NCI-H146 (cell line): ENCODE measurements at regions not wholly inside any gene's neighbourhood (a gene's known extent, or its start where the extent isn't known, plus 50 kb on each side); places are given as distances from the start of the nearest gene placed in this dataset.
"Not testable (repeated sequence)": the region's sequence is repeated elsewhere in the genome, so short reads cannot be mapped to it uniquely, and the experiment has no call there.

Experiments
- DNase-seq: peaks from one replicate; lab custom pipeline; 2025; lab: John Stamatoyannopoulos, UW

DNA sequence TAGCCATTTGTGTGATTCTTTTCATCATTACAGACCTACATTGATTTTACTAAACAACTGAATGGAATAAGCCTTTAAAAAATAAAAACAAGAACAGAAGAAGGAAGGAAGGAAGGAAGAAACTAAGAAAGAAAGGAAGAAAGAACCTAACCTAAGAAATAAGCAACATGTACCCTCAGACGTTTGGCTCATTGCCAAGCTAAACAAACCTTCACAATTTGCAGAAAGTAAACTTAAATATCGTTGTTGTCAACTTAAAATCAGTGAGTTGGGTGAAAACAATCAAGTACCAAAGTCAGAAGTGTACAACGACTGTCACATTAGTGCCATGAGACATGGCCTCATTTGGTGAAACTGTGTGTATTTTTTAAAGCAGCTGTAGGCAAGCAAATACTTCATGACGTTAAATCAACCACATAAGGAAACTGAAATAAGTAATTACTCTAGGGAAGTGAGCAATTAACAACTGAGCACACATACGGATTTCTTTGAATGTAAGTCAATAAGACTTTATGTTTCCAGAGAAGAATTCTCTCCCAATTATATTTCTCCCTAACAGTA, 313.1 kb upstream of the TMPRSS15 start:
- peak; percentile 1 for DNase-seq

DNA sequence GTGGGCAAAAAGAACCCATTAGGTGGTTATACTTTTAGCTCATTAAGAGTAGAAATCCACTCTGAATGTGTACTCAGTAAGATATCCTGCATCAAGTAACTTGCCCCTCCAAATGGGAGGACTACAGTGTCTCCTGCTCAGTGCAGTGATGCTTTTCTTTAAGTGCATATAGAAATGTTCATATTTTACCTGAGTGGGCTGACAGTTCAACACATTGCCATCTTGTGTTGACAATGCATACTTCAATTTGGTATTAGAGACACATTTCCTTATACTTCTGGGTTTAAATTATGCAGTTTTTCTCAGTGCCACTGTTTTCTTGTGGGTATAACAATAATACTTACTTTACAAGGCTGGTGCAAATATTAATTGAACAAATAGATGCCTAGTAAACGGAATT, 318.6 kb upstream of the TMPRSS15 start:
- DNase-seq = no peak

DNA sequence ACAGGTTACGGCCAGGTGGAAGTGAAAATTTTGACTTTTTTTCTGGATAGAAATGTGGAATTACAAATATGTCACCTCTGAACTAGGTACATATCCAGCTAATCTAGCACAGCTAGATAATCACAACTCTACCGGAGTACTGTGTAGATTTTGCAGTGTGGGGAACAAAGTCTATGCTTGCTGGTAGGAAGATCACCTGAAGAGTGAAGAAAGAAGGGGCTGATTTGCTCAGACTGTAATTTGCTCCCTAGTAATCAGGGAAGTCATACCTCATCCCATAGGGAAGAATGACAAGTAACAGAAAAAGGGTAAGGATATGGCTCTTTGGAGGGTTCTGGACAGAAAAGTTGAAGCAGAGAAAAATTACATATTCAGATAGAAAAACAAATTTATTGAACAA, 319.6 kb upstream of the TMPRSS15 start:
- DNase-seq = no peak

DNA sequence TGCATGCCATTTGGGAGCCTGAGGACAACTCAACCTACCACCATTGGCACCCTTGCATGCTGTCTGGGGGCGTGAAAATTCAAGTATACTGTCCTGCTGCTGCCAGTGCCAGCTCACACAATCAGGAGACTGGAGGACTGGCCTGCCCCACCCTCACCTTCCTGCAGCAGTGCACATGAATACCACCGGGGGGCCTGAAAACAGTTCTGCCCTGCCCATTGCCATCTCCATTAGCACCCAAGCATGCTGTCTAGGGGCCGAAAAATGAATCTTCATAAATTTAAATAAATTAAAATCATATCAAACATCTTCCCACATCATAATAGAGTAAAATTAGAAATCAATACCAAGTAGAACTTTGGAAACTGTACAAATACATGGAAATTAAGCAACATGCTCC, 322.1 kb upstream of the TMPRSS15 start:
- DNase-seq = peak; percentile 1

DNA sequence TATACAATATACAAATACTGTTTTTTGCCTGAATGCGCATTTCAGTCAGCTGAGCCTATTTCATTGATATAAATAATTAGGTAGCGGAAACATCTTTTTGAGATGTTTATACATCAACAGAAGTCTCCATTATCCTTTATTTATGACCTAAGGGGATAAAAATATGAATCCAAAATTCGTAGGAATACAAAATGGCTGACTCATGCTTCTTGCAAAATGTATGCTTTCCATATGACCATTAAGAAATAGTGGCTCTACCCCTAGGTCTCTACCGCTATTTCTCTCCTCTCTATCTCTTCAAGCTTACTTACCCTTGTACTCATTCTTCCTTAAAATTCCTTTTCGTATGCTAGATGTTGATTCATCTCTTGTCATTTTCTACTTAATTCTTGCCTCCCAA, 338.4 kb upstream of the TMPRSS15 start:
- DNase-seq = no peak

DNA sequence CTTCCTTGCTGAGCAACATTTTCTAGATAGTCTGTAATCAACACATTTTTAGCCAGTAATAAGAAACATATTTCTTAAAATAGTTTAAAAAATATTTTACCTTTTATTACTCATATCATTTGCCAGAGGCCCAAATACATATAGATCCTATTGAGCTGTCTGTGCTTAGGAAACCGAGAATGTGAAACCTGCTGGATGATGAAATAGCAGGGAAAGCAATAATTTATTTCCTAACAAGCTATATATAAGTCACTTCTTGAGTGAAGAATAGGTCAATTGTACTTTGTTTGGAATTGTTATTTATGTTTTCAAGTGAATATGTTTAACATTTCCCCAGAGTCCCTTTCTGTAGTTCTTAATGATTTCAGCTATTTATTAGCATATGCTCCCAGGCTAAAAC, 339.9 kb upstream of the TMPRSS15 start:
- no peak for DNase-seq

DNA sequence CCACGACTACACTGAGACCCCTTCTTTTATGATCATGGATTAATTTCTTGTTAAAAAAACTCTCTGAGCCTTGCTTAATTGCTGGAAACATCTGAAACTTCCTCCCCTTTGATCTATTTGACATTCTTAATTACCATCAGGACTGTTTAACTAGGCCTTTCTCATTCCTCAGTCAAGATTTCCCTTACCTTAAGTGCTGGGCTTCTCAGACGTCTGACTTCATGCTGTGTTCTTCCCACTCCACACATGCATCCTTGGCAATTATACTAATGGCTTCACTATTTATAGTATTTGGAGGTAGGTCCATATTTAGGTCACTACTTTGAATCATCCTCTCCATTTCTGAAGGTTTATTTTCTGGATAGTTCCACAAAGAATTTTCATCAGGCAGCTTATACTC, 341.3 kb upstream of the TMPRSS15 start:
- DNase-seq = no peak

DNA sequence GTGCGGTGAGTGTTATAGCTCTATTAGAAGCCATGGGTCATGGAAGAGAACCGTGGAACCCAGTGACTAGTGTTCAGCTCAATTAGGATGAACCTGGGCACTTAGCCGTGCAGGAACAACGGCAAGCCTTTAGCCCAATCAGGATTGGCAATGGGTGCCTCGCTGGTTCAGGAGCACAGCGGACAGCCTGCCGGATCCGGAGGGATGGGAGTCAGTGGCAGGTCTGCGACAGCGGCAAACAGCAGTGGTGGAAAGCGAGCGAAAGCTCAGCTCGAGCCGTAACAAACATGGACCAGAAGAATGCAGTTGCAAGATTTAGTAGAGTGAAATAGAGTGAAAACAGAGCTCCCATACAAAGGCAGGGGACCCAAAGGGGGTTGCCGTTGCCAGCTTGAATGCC, 349.3 kb upstream of the TMPRSS15 start:
- DNase-seq = not testable (repeated sequence)

DNA sequence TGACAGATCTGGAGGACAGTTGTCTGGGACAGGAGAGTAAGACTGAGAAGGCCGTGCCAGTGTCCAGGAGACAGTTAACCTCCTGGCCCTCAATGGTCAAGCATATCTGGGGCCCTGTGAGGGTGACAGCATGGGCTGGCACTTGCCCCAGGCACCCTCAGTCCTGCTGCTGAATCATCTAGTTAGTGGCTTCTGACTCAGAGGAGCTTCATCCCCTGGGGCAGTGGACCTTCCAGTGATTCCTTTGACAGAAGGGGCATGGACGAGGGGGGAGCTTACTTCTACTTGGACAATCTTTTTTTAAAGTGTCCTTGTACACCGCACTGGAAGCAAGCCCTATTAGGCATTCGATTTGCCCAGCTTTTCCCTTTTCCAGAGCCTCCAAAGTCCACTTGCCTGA, 352.7 kb upstream of the TMPRSS15 start:
- not testable (repeated sequence) for DNase-seq

DNA sequence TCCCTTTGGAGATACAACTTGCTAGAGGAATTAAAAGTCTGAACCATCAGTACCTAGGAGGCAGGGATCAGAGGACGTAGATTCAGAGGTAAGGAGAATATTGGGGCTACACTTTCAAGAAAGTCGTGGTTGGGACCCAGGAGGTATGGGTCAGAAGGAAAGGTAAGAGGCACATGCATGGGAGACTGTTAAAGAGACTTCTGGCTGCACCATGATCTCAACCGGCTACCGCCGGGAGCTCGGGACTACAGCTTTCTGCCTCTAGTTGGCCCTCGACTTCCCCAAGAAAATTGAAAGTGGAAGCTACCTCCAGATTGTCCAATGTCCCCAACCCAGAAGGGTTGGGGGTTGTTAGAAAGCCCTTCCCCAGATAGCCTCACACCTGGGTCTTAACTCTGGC, 355.7 kb upstream of the TMPRSS15 start:
- DNase-seq = no peak

DNA sequence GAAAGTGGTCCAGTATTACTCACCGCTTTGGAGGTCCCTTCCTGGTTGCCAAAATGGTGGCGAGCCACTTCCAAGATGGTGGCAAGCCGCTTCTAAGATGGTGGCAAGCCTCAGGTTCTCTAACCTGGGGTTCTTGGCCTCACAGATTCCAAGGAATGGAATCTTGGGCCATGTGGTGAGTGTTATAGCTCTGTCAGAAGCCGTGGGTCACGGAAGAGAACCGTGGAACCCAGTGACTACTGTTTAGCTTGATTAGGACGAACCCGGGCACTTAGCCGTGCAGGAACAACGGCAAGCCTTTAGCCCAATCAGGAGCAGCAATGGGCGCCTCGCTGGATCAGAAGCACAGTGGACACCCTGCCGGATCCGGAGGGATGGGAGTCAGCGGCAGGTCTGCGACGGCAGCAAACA, 356.2 kb upstream of the TMPRSS15 start:
- peak; percentile 39 for DNase-seq

DNA sequence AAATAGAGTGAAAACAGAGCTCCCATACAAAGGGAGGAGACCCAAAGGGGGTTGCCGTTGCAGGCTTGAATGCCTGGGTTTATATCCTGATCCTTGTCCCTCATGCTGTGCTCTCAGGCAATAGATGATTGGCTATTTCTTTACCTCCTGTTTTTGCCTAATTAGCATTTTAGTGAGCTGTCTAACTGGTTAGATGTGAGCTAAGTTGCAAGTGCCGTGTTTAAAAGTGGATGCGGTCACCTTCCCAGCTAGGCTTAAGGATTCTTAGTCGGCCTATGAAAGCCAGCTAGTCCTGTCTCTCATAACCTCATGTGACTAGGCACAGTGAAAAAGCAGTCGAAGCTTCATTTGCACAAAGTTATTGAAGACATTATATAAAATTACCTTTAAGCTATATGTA, 356.7 kb upstream of the TMPRSS15 start:
- peak; percentile 19 for DNase-seq

DNA sequence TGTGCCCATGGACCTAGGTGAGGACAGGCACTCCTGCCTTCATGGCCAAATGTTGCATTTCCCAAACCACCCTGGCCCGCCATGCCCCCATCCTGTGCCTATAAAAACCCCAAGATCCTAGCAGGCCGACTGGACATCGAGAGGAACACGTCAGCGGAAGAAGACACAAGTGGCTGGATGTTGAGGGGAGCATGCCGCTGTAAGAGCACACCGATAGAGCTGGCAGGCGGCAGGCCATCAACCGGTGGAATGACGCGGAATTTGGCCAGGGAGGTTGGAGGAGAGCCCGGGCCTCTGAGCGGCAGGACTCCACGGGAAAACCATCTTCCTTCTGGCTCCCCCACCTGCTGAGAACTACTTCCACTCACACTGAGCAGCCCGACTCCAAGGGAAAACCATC, 361.1 kb upstream of the TMPRSS15 start:
- no peak for DNase-seq

DNA sequence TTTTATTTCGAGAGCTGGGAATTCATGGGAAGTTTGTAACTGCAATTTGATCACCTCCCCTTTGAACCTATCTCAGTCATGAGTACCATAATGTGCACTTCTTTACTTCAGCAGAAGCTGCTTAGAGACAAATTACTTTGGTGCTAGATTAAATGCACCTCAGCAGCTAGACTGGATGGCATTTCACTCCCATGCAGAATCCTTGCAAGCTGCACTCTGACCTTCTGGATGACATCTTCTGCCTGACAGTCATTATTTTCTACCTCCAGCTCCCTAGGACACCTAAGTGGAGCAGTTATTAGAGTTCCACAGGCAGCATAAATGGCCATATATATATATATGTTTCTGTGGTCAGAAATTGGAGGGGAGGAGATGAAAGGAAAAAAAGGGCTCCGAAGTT, 366.0 kb upstream of the TMPRSS15 start:
- no peak for DNase-seq

DNA sequence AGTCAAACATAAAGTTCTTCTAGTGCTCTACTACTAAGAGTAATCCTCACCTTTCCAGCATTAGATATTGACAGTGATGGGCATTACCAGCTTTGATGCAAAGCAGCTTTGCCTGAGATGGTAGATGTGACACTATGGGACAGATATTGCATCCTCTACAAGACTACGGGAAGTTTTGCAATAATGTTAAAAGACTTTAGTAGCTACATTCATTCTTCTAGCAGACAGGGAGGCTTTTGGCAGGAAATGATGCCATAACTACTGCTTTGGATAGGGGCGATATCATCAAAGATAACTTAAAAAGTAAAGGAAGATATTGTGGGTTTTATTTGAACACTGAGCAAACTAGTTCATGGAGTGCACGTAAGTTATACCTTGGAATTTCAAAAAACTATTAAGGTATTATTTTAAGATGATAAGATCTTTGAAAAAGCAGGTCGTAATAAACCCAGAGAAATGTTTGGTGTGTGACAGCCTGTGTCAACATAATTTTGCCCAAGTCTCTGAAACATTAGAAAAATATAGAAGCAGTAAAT, 368.3 kb upstream of the TMPRSS15 start:
- DNase-seq = no peak

DNA sequence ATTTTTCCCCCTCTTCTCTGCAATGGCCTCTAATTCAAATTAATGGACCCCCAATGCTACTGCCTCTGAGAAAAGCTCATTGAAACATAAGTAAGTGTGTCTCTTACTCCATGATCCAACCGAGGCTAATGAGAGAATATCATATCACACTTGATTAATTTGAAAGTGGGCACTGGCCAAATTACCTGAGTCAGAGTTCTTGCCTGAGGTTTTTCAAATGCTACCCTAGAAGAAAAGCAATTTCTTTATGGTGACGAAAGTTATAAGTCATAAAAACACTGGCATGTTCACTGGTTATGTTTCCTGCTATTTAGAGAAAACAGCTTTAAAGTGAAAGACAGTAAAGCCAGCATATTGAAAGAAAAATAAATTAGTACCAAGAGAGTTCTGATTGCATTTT, 368.8 kb upstream of the TMPRSS15 start:
- no peak for DNase-seq

DNA sequence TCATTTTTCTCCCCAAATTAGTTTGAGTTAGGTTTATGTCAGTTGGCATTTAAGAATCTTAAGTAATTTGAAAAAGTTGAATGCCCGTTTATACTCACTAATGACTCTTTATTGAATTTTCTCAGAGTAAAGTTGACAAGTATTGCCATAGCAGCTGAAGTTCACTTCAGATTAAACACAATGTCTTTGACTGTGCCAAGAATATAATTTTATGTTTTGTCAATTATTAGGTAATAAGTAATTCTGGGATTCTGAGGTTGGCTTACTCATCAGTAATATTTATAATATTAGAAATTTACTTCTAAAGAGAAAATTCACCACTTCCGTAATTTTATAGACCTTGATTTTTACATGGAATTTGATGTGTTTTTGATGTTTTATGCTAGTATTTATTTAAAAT, 369.3 kb upstream of the TMPRSS15 start:
- DNase-seq = no peak

DNA sequence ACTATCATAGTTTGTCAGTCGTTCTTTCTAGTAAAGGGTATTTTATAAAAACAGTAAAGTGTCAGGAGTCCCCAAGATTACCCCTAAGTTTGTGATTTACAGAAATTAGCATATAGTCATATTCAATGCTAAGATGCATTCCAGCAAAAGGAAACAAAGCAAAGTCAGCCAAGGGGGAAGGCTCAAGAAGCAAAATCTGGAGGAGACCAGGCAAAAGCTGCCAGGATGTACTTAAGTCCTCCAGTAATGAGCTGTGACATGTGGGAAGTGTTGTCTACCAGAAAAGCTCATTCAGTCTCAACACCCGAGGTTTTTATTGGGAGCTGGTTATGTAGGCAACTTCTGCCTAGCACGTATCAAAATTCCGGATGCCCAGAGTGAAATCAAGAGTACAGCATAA, 373.4 kb upstream of the TMPRSS15 start:
- DNase-seq = no peak

DNA sequence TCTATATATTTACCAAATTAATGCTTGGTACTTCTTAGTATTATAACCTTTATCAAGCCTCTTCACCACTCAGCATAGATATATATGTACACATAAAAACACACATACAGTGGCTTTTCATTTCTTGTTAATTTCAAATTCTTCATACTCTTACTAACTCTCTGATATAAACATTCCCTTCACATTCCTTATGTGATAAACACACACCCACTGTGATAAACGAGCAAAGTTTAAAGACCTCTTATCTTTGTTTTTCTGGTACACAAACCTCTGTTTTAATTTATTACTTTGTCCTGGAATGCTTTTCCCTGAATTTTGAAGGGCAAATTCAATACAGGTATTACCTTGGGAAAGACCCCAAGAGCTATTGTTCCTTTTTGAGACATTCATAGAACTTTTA, 379.1 kb upstream of the TMPRSS15 start:
- DNase-seq = no peak

DNA sequence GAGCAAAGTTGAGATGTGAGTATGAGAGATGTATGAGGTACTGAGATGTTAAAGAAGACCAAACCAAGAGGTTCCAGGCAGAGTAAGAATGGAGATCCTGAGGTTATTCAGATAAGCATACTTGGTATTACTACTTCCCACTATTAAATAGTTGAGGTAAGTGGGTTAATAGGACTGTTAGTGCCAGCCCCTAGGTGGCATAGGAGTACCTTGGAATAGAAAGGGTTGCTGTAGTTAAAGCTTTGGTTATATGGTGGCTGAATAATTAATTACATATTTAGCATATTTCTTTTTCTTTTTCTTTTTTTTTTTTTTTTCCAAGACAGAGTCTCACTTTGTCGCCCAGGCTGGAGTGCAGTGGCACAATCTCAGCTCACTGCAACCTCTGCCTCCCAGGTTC, 397.9 kb upstream of the TMPRSS15 start:
- no peak for DNase-seq

DNA sequence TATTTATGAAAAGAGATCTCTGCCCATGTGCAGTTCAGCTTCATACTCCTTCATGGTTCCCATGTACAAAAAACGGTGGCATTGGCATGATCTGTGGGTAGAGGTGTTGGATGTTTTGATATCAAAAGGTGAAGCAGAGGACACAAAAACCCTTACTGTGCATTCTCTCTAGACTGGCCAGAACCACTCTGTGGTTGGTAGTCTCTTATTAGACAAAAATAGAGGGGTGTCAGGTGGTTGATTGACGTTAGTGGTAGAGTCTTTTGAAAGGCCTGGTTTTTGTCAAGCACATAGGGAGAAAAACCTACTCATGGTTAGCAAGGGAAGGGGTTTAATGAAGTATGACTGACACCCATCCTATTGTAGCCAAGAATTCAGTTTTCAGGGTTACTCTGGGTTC, 400.0 kb upstream of the TMPRSS15 start:
- DNase-seq = no peak

DNA sequence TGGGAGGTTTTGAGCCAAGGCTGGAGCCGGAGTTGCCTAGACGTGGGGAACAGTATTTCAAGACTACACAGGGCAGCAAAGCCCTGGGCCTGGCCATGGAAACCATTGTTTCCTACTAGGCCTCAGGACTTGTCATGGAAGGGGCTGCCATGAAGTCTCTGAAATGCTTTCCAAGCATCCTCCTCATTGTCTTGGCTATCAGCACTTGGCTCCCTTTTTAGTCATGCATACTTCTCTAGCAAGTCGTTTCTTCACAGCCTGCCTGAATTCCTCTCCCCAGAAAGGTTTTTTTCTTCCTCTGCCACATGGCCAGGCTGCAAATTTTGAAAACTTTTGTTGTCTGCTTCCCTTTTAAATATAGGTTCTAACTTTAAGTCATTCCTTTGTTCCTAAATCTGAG, 406.6 kb upstream of the TMPRSS15 start:
- DNase-seq = no peak

DNA sequence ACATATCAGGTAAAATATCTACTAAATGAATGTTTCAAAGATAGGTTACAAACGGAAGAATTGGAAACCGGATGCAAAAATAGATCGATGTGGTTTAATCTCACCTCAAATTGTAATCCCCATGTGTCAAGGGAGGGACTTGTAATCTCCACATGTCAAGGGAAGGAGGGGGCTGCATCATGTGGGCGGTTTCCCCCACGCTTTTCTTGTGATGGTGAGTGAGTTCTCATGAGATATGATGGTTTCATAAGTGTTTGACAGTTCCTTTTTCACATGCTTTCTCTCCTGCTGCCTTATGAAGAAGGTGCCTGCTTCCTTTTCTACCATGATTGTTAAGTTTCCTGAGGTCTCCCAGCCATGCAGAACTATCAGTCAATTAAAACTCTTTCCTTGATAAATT, 408.7 kb upstream of the TMPRSS15 start:
- DNase-seq = no peak

DNA sequence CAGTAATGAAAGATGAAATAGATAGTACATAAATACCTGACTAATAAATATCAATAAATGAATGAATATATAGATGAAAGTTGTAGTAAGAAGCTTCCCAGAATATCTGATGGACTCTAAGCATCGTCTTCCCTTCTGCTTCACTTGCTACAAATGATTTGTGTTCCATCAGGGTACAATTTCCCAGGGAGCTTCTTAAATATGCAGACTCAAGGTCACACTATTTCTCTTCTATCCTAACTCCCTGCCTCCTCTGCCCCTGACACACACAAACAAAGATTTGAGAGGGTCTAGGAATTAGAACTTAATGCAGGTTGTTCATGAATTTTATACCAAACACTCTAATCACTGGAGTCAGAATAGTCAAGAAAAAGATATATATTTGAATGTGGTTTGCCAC, 415.9 kb upstream of the TMPRSS15 start:
- no peak for DNase-seq

DNA sequence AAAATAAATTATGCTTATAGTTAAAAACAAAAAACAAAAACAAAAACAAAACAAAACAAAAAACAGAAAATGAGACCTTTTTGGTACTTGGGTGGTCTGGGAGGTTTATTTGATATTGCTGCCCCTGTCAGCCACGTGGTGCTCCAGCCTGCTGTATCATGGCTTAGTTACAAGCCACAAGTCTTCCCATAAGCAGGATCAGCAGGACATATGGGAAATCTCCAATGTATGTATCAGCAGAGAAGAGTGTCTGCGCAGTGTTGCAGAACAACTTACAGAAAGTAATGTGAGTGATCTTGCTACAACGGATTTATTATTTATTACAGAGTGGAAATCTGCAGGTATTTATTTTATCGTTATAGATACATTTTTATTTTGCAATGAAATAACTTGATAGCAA, 423.0 kb upstream of the TMPRSS15 start:
- no peak for DNase-seq
